CD14-positive monocyte (primary cell): ENCODE measurements at regions not wholly inside any gene's neighbourhood (a gene's known extent, or its start where the extent isn't known, plus 50 kb on each side); places are given as distances from the start of the nearest gene placed in this dataset.

Experiments used
- DNase-seq, 3 donors: peaks; one replicate each; pipeline ENCODE4 v3.0.0-alpha.2; 2011 to 2022
- H2AFZ ChIP-seq: 2 replicates; pipeline ENCODE4 v1.6.0; 2012; ENCODE audit warnings: mild to moderate bottlenecking, low read depth, low read length, inconsistent platforms; ENCODE audit not compliant: insufficient read depth, poor library complexity, severe bottlenecking
- H3K27ac ChIP-seq, 2 donors: 1 replicate in 1 of 2; 2 replicates in 1 of 2; pipeline ENCODE4 v1.5.1; 2012 to 2013; ENCODE audit warnings: low read length in 2 of 2, control low read depth in 1 of 2, inconsistent platforms in 1 of 2, low read depth in 1 of 2, mild to moderate bottlenecking in 1 of 2
- H3K27me3 ChIP-seq, 2 donors: one replicate each; pipeline versions ENCODE4 v1.6.0 to v1.6.1; 2011 to 2013; ENCODE audit warnings: low read length in 2 of 2; ENCODE audit not compliant: control insufficient read depth in 2 of 2, insufficient read depth in 2 of 2
- H3K36me3 ChIP-seq, 2 donors: replicated peaks in 1 of 2; 1 replicate in 1 of 2; 2 replicates in 1 of 2; pipeline versions ENCODE4 v1.5.1 to v1.6.1; 2012 to 2013; ENCODE audit warnings: low read length in 2 of 2, control low read depth in 1 of 2, inconsistent platforms in 1 of 2, mild to moderate bottlenecking in 1 of 2; ENCODE audit not compliant: insufficient read depth in 2 of 2, control insufficient read depth in 1 of 2
- H3K4me1 ChIP-seq, 2 donors: 1 replicate in 1 of 2; 2 replicates in 1 of 2; pipeline versions ENCODE4 v1.5.1 to v1.6.1; 2012 to 2013; ENCODE audit warnings: low read length in 2 of 2, control low read depth in 1 of 2, inconsistent platforms in 1 of 2, mild to moderate bottlenecking in 1 of 2, moderate library complexity in 1 of 2; ENCODE audit not compliant: insufficient read depth in 2 of 2, control insufficient read depth in 1 of 2
- H3K4me2 ChIP-seq: replicated peaks from 2 replicates; pipeline ENCODE3; 2012; ENCODE audit warnings: low read length, moderate library complexity, mild to moderate bottlenecking; ENCODE audit not compliant: poor library complexity, severe bottlenecking; ENCODE audit errors: extremely low read depth
- H3K4me3 ChIP-seq, 3 experiments: fragments of 200-600 bp in 1 of 3; sonication (generic) in 1 of 3; replicated peaks in 1 of 3; 1 replicate in 2 of 3; 2 replicates in 1 of 3; pipeline ENCODE4 v1.5.1; 2011 to 2013; ENCODE audit warnings: low read length in 3 of 3, mild to moderate bottlenecking in 3 of 3, control low read depth in 2 of 3, low read depth in 2 of 3, inconsistent platforms in 1 of 3, moderate library complexity in 1 of 3
- H3K79me2 ChIP-seq: 2 replicates; pipeline ENCODE4 v1.6.0; 2012; ENCODE audit warnings: mild to moderate bottlenecking, control low read depth, inconsistent platforms, low read length, moderate library complexity; ENCODE audit not compliant: insufficient read depth
- H3K9ac ChIP-seq: 2 replicates; pipeline ENCODE4 v1.6.0; 2017; ENCODE audit warnings: low read length, mild to moderate bottlenecking; ENCODE audit not compliant: insufficient read depth, poor library complexity, severe bottlenecking
- H3K9me3 ChIP-seq, 2 donors: replicated peaks in 1 of 2; 1 replicate in 1 of 2; 2 replicates in 1 of 2; pipeline versions ENCODE4 v1.5.1 to v1.6.1; 2012 to 2013; ENCODE audit warnings: low read length in 2 of 2, control low read depth in 1 of 2; ENCODE audit not compliant: control insufficient read depth in 1 of 2, insufficient read depth in 1 of 2
- H4K20me1 ChIP-seq: 2 replicates; pipeline ENCODE4 v1.6.0; 2012; ENCODE audit warnings: mild to moderate bottlenecking, low read length, control low read depth, moderate library complexity; ENCODE audit not compliant: insufficient read depth
- H3K27ac Mint-ChIP-seq, 7 donors: one replicate each; pipeline ENCODE4 v1.8.0; 2020; ENCODE audit warnings: mild to moderate bottlenecking in 7 of 7, mixed read lengths in 7 of 7, moderate library complexity in 6 of 7, inconsistent platforms in 2 of 7
- H3K27me3 Mint-ChIP-seq, 3 donors: one replicate each; pipeline ENCODE4 v1.8.0; 2021 to 2022; ENCODE audit warnings: low read depth in 3 of 3, mild to moderate bottlenecking in 3 of 3, mixed read lengths in 3 of 3, moderate library complexity in 3 of 3, inconsistent platforms in 1 of 3
- H3K36me3 Mint-ChIP-seq, 2 donors: one replicate each; pipeline ENCODE4 v1.8.0; 2020; ENCODE audit warnings: mixed read lengths in 2 of 2, inconsistent platforms in 1 of 2, mild to moderate bottlenecking in 1 of 2
- H3K4me1 Mint-ChIP-seq: one replicate; pipeline ENCODE4 v1.8.0; 2020; ENCODE audit warnings: mild to moderate bottlenecking, mixed read lengths
- H3K4me3 Mint-ChIP-seq, 2 donors: one replicate each; pipeline ENCODE4 v1.8.0; 2020; ENCODE audit warnings: mild to moderate bottlenecking in 2 of 2, mixed read lengths in 2 of 2, moderate library complexity in 1 of 2
- H3K9me3 Mint-ChIP-seq, 7 donors: one replicate each; pipeline ENCODE4 v1.8.0; 2020 to 2022; ENCODE audit warnings: mixed read lengths in 7 of 7, mild to moderate bottlenecking in 6 of 7, moderate library complexity in 6 of 7, inconsistent platforms in 2 of 7
- WGBS: methylation state at CpG from one replicate; pipeline ENCODE4 v1.1.5; 2013; ENCODE audit warnings: missing lambda C conversion rate; ENCODE audit not compliant: insufficient coverage; 5-methylcytosine and 5-hydroxymethylcytosine counted together
- intact Hi-C, 2 donors: fragments of 100-400 bp; cut with micrococcal nuclease; formaldehyde crosslinking; loops; one replicate each; pipeline versions ENCODE4 v1.15.0 to v1.15.1; 2023
- TF ChIP-seq, protein P1 (sequence below): fragments of 200-600 bp; IDR thresholded peaks from one replicate; pipeline ENCODE4 v1.8.0; 2022; ENCODE audit warnings: antibody characterized with exemption, mild to moderate bottlenecking

DNA sequence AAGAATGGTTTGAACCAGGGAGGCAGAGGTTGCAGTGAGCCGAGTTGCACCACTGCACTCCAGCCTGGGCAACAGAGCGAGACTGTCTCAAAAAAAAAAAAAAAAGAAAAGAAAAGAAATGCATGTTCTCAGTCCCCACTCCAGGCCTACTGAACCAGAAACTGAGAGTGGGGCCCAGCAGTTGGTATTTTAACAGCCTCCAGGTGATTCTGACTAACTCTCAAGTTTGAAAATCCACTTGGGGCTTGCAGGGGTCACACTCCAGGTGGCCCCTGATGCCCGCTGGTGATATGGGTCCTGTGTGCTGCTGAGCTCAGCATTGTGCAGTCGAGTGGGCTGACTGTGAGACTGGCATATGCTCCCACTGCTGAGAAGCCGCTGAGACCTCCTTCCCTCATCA is 133.7 kb upstream of the C2CD4B start:
- WGBS = 100% methylated on average over 2 of the region's 5 CpGs
- Mint-ChIP-seq H3K27me3 (peaks cover 0 to 15% (median 6%) of the 10 kb centered on the region in 3 donors), H3K36me3 (no peaks in the 10 kb centered on the region), H3K4me1 (no peaks in the 10 kb centered on the region), H3K27ac (no peak overlapping the region), H3K4me3 (no peak overlapping the region), H3K9me3 (peaks cover 0 to 12% (median 6%) of the 10 kb centered on the region in 7 donors)
- peaks cover 0 to 2% of the 10 kb centered on the region in 2 donors for H3K27me3 ChIP-seq
- H3K4me1 ChIP-seq = no peaks in the 10 kb centered on the region
- no peaks in the 10 kb centered on the region for H3K9me3 ChIP-seq
- no peak overlapping the region for H3K4me3 ChIP-seq
- DNase-seq = no peak
- H3K79me2 ChIP-seq = no peaks in the 10 kb centered on the region
- no peaks in the 10 kb centered on the region for H4K20me1 ChIP-seq
- no peak overlapping the region for H3K4me2 ChIP-seq
- no peak overlapping the region for H3K9ac ChIP-seq
- no peak overlapping the region for H2AFZ ChIP-seq
- TF ChIP-seq, protein P1, sequence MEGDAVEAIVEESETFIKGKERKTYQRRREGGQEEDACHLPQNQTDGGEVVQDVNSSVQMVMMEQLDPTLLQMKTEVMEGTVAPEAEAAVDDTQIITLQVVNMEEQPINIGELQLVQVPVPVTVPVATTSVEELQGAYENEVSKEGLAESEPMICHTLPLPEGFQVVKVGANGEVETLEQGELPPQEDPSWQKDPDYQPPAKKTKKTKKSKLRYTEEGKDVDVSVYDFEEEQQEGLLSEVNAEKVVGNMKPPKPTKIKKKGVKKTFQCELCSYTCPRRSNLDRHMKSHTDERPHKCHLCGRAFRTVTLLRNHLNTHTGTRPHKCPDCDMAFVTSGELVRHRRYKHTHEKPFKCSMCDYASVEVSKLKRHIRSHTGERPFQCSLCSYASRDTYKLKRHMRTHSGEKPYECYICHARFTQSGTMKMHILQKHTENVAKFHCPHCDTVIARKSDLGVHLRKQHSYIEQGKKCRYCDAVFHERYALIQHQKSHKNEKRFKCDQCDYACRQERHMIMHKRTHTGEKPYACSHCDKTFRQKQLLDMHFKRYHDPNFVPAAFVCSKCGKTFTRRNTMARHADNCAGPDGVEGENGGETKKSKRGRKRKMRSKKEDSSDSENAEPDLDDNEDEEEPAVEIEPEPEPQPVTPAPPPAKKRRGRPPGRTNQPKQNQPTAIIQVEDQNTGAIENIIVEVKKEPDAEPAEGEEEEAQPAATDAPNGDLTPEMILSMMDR = no peak
- H3K27ac ChIP-seq = no peak overlapping the region
- H3K36me3 ChIP-seq = no peaks in the 10 kb centered on the region
- intact Hi-C loops = no loop called here

DNA sequence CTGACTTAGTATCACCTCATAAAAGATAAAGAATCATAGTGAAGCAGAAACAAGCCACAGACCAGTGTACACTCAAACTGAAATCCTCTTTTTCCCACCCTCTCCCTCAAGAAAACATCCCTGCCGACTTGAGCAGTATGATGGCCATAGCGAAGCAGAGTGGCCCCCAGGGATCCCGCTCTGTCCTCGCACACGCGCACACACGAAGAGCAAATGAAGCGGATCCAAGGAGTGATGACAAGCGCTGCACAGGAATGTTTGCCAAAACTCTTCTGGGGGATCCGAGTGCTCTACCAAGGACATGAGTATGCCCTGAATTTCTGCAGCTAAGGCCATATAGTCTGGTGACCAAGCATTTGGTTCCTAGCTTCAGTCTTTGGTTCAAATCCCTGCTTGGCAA is 134.5 kb upstream of the C2CD4B start:
- Histone ChIP-seq H3K27ac (no peak overlapping the region), H3K4me3 (no peak overlapping the region), H3K9ac (no peak overlapping the region), H4K20me1 (no peaks in the 10 kb centered on the region), H3K9me3 (no peaks in the 10 kb centered on the region), H3K4me1 (no peaks in the 10 kb centered on the region), H3K27me3 (peaks cover 0 to 2% of the 10 kb centered on the region in 2 donors), H3K36me3 (no peaks in the 10 kb centered on the region), H3K79me2 (no peaks in the 10 kb centered on the region), H2AFZ (no peak overlapping the region), H3K4me2 (no peak overlapping the region)
- Mint-ChIP-seq H3K9me3 (peaks cover 0 to 7% (median 2%) of the 10 kb centered on the region in 7 donors), H3K27ac (no peak overlapping the region), H3K36me3 (no peaks in the 10 kb centered on the region), H3K4me3 (no peak overlapping the region), H3K4me1 (no peaks in the 10 kb centered on the region), H3K27me3 (peaks cover 0 to 12% (median 6%) of the 10 kb centered on the region in 3 donors)
- TF ChIP-seq, protein P1 = no peak
- DNase-seq = no peak
- 100% methylated on average over 10 of the region's 10 CpGs for WGBS
- intact Hi-C loops = no loop called here
